Caki2 (cell line): ENCODE measurements at regions not wholly inside any gene's neighbourhood (a gene's known extent, or its start where the extent isn't known, plus 50 kb on each side); places are given as distances from the start of the nearest gene placed in this dataset.

ENCODE experiments used
- DNase-seq: peaks from one replicate; pipeline ENCODE4 v3.0.0-alpha.2; 2015; ENCODE audit warnings: low read depth
- in situ Hi-C: cut with HindIII; loops from 2 replicates; pipeline ENCODE4 v1.10.0; 2016; ENCODE audit warnings: low sequenced_read_pairs, low pct_unique_long_range_greater_than_20kb, mixed read lengths

DNA sequence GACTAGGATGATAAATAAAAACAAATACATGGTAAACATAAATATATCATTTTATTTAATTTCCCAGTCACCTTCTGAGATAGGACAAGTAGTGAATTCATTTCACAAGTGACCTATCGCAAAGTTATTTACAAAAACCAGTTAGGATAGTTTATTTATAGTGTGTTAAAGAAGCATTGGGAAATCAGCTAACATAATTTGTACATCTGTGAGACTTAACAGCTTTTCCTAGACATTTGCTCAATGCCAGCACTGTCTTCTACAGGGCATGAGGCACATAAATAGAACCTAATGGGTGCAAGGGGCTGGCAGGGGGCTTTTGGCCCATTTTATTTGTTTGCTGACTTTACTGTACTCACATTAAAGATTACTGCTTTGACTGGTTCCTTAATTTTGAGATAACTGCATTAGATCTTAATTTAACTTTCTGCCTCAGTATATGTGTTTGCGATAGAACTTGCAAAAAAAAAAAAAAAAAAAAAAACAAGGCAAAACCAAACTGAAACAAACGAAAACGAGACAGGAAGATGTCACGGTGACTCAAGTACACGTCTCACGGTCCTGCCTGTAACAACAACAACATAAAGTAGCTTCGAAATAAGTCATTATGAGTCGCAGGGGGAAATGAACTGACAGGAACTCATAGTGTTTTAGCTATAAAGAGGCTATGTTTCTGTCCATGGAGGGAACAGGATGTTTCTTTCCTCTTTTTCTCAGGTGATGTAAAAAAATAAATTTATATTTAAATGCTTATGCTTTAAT, 133.7 kb upstream of the GMDS start:
- in situ Hi-C loops, result no loop called here
- DNase-seq, result peak; percentile 54

DNA sequence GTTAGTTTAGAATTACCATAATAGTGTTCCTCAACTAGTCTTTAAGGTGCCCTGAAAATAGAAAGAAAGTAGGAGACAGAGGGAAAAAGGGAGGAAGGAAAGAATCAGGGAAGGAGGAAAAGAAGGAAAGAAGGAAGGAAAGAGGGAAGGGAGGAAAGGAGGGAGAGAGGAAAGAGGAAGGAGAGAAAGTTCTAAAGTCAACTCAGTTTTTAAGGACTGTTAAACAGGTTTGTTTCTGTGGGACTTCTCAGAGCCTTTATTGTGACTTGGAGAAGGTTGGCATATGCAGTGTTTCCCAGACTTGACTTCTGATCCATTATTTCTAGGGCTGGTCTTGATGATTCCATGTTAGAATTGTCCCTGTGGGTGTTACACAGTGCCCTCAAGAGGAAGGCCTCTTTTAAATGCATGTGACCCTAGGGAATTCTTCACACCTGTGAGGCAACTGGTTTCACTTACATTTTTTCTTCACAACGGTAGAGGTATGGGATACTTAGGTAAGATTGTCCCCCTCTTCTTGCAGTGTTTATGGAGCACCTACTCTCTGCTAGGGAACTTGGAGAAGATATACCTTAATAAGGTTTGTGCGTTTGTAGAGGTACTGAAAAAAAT, 132.7 kb upstream of the GMDS start:
- no peak for DNase-seq
- in situ Hi-C loops, result no loop called here

DNA sequence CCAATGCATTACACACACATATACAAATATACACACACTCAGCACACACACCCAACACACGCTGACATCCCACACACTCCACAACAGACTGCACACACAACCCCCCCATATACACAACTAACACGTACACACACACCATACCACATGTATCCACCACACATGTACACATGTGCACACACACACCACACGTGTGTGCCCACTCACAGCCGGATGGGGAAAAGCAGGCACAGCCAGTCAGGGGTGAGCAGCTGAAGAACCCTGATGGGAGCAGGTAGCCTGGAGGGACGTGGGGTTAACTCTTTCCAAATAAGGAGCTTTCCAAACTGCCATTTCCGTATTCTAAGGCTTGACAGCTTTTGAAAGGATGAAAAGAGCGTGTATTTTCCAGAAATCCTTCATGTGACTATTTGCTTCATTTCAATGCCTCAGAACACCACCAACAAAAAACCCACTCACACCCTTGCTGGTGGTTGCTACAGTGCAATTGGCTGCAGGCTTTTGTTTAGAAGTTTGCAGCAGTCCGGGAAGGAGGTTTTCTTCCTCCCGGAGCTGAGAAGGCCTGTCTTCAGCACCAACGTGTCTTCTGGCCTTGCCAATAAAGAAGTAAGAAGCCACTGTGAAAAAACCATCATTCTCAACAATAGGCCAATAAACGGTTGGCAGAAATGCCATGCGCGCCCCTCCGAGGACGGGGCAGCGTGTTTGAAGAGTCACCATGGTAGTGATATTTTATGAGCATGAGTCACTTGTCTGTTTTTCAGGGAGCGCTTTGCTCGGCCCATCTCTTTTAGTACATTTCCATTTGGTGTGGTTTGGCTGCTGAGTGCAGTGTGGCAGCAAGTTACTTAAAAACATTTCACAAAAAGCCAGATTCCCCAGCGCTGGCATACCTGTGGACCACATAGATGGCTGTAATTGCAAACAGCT, 131.3 kb upstream of the GMDS start:
- in situ Hi-C loops, result no loop called here
- peak; percentile 82 for DNase-seq

DNA sequence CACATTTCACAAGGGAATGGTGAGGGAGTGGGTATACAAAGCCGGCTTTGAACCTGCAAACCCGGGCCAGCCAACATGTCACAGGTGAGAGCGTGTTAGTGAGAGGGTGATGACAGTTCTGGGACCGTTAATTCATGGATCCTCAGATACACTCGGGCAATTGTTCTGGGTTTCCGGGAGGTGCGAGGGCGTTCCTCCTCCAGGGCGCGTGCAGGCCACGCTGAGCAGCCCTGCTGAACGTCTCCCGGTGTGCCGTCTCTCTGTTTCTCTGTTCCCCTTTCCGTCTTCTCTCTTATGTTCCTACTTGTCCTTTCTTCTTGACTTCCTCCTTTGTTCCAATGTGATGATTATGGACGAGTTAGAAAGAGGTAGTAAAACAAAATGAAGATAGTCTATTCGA, 130.0 kb upstream of the GMDS start:
- DNase-seq, result no peak
- in situ Hi-C loops, result no loop called here

DNA sequence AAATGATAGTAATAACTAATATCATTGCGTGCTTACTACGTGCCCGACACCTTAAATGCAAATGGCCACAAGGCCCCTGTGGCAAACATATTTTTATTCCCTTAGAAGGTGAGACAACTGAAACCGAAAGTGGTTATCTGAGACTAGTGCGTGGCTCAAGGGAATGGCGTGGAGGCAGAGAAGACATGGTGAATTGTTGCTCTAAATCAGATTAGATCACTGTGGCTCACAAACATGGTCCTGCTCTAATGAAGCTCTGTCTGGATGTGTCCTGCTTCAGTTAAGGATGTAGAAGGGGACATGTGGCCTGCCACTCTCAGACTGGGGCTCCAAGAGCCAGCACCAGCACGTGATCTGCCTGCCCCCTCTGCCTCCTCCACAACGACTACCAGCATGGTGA, 124.2 kb upstream of the GMDS start:
- in situ Hi-C loops, result no loop called here
- DNase-seq, result no peak

DNA sequence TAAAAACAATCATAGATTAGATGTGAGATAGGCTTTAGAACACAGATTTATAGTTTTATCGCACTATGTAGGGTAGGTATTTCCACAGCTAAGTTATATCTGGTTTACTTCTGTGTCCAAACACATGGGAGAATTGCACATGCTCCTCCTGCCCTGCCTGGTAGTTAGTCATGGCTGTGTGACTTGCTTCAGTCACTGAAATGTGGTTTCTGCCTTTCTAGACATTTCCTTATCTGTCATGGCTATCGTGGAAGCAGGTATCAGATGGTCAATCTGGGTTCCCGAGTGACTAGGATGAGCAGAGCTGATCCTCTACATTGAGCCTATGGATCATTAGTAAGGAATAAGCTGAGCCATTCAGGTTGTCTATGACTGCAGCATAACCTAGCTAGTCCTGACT, 117.8 kb upstream of the GMDS start:
- in situ Hi-C loops, result no loop called here
- DNase-seq, result no peak

DNA sequence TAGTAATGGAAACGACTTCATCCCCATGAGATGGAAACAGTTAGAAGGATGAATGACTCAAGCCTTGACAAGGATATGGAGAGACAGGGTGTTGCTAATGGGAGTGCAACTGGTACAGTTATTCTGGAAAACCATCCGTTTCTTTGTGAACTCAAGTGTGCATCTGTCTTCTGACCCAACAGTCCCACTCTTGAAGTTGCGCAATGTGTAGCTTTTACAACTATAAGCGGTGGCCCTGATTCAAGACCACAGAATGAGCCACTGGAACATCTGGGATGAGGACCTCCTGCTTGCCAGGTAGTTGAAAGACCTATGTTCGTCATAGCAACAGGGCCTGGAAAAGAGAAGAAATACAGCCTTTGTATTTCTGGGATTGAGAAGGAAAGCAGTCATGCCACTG, 115.8 kb upstream of the GMDS start:
- in situ Hi-C loops, result no loop called here

DNA sequence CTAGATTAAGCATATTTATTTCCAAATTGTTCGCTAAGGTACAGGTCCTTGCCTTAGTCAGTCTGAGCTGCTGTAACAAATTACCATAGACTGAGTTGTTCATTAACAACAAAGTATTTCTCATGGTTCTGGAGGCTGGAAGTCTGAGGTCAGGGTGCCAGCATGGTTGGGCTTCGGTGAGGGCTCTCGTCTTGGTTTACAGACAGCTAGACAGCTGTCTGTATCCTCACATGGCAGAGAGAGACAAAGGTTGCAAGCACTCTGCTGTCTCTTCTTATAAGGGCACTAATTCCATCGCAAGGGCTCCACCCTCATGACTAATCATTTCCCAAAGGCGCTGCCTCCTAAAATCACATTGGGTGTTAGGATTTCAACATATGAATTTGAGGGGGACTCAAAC, 115.3 kb upstream of the GMDS start:
- in situ Hi-C loops, result no loop called here
- no peak for DNase-seq

More for the DNA sequence above, 115.8 kb upstream of the GMDS start:
- no peak for DNase-seq

DNA sequence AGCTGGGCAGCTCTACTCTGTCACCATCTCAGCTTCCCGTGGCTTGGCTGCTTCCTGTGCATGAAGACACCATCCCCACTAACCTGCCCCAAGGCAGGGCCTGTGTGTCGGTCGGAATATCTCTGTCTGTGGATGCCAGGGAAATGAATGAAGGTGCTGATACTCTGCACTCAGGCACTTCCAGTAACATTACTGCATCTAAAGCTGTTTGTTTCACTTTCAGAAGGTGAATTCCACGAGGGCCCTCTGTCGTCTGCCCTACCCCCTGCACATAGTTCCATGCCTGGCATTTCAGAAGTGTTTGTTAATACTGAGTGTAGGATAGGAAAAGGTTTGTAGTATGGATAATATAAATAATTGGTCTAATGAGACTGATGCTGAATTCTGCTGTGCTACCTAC, 114.7 kb upstream of the GMDS start:
- in situ Hi-C loops, result no loop called here
- no peak for DNase-seq

DNA sequence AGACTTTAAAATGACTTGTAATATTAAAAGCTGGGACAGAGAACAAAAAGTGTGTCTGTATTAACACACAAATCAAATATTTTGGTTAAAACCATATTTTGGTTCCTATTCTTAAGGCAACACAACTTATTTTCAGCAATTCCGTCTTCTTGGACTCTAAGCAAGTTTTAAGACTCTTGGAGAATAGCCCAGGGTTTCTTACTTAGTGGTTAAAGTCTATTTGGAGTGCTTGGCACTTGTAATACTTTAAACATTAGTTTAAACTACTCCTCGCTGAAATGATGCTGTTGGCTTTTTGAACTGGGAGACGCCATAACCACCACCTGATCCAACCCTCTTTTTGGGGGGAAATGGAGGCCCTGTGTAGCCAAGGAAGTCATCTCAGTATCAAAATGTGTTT, 109.7 kb upstream of the GMDS start:
- no peak for DNase-seq
- in situ Hi-C loops, result no loop called here

DNA sequence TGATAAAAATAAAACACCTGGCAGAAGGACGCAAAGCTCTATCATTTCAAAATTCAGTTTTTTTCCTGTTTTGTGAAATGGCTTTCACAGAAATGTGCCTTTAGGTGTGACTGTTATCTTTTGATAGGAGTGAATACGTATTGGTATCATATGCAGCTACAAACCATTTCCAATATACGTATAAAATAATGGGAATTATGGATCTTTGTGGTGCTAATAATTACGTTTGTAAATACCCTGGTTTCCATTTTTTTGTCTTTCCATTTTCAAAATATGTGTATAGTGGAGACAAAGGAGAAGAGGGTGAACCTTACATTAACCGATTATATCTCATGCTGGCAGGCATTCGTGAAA, 108.7 kb upstream of the GMDS start:
- no peak for DNase-seq
- in situ Hi-C loops, result no loop called here

DNA sequence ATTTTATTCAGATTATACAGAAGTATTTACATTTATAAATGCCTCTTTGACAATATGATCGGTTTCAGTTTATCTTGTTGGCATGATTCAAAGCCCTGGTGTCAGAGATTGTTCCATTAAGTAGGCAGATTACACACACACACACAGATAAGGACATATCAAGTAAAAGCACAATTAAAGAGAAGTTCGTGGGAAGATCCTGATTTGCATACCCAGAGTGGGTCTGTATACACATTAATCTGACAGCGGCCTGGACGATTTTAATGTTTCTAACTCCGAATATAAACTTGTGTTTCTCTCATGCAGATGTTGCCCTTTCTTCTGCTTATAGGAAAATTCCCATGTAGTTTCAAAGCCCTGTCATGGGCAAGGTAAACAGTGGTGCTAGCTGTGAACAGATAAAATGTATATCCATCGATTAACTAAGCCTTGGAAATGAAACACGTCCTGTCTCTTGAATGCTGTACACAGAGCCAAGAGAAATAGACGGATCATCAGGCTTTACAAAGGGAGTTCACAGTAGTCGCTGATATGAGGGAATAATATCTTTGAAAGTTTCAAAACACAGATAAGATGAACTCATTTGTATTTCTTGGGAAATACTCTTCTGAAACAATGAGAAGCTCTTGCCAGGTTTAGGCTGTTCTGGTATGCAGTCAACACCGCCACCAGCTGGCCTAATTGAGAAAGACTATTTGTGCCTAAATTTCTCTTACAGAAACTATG, 108.2 kb upstream of the GMDS start:
- in situ Hi-C loops, result no loop called here
- peak; percentile 59 for DNase-seq

DNA sequence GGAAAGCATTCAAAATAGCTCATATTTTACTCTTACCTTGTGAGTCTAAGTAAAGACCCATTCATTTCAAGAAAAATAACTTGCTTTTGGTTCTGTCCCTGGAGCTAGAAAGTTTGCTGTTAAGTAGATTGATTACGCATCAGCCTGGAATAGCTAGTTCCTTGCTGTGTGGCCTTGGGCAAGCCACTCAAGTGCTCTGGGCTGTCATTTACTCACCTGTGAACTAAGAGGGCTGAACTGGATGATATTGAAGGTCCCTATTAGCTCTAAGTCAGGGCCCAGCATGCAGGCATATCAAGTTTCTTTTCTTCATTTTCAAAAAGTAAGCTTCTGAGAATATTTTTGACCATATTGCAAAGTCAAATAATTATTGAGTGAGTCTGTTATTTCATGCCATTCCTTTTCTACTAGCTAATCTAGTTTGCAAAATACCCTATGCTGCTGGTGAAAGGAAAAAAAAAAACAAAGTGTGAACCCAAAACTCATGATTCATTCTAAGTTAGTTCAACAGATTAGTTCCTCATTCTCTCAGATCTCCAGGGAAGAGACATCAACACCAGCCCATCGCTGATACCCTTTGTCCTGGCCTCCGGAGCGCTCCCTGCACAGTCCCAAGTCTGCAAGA, 106.5 kb upstream of the GMDS start:
- DNase-seq, result peak; percentile 30
- in situ Hi-C loops, result no loop called here

DNA sequence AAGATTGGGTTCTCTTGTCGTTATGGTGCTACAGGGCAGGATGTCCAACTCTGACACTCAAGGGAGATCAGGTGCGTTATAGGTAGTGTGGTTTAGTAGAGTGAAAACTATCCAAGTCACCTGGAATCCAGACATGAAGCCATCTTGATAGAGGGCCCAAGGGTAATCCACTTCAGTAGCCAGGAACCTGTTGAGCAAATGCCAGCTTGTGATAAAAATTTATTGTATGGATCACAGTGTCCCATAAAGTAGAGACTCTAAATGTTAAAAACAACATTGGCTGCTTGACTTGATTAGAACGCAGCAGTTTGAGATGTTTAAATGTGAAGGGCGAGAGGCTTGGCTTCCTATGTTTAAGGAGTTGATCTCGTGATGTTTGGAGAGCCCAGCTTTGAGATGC, 105.7 kb upstream of the GMDS start:
- DNase-seq, result no peak
- in situ Hi-C loops, result no loop called here

DNA sequence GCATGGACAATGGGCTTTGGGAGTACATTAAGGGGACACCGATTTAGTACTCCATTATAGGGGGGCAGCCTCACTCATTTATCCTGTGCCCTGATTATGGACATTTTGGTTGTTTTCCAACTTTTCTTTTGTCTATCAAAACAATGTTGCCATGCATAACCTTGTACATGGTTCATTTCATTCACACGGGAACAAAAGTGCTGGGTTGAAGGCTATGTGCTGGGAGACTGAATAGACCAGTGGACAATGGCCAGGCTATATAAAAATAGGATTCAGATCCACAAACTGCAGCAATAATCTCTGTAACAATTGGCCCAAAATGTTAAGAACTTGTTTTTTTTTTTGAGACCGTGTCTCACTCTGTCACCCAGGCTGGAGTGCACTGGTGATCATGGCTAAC, 100.7 kb upstream of the GMDS start:
- no peak for DNase-seq
- in situ Hi-C loops, result no loop called here

DNA sequence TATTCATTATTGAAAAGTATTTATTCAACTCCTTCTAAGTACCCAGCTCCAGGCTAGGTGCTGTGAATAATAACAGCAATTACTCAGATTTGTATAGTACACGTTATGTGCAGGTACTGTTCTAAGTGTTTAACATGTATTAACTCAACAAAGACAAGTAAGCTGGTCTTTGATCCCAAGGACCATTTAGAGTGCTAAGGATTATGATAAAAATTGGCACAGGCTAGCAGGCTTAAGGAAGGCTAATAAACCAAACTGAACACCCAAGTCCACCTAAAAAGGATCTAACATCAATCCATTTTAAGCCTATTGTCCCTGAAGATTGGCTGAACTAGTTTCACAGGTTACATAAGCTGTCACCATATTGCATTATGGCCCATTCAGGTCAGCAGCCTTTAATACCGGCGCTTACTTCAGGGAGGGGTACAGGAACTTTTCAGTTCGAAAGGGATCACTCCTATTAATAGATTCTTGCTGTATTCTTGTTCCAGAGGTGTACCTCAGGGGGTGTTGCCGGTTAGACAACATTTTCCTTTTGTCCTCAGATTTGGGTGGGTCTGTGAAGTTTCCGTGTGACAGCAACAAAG, 99.0 kb upstream of the GMDS start:
- in situ Hi-C loops, result no loop called here
- no peak for DNase-seq

DNA sequence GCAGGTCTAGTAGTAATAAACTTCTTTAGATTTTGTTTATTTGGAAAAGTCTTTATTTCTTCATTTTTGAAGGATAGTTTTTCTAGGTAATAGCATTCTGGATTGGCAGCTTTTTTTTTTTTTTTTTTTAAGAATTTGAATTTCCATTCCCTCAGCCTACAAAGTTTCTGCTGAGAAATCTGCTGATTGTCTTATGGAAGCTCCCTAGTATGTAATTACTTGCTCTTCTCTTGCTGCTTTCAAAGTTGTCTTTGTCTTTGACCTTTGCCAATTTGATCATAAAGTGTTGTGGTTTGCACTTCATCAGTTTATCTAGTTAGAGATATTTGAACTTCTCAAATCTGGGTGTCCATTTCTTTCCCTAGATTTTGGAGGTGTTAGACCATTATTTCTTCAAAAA, 82.2 kb upstream of the GMDS start:
- no peak for DNase-seq
- in situ Hi-C loops, result no loop called here
